ENCODE measurements at regions not wholly inside any gene's neighbourhood (a gene's known extent, or its start where the extent isn't known, plus 50 kb on each side); places are given as distances from the start of the nearest gene placed in this dataset.

DNA sequence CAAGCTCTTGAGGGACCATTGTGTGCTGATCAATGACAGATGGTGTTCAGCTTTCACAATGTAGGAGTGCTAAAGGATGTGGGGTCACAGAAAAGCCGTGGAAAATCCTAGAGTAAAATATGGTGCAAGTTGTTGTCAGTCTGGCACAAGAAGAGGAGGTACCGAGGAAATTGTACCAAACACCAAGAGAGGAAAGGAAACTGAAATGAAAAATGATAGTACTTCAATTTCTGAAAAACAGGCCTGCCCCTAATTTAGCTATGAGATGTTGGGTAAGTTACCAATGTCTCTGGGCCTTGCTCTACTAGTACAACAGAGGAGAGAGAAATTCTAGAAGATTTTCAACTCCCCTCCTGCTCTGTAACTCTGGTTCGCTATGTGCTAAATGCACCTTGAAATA lies 78.8 kb upstream of the PELI1 start:
- Histone ChIP-seq H3K4me1 (ENCODE audit: control insufficient read depth, insufficient read depth, low read length) (peaks cover 26% of the 10 kb centered on the region), H3K36me3 (ENCODE audit: control insufficient read depth, insufficient read depth, low read length, severe bottlenecking) (no peaks in the 10 kb centered on the region), H3K27me3 (replicated peaks; ENCODE audit: control insufficient read depth, insufficient read depth, low read length) (no peaks in the 10 kb centered on the region), H3K4me3 (ENCODE audit: low read length) (no peak overlapping the region), H3K9me3 (ENCODE audit: control insufficient read depth, low read length) (no peaks in the 10 kb centered on the region), H3K9ac (ENCODE audit: low read length) (no peak overlapping the region)
- no peak for DNase-seq (ENCODE audit: low read depth)

DNA sequence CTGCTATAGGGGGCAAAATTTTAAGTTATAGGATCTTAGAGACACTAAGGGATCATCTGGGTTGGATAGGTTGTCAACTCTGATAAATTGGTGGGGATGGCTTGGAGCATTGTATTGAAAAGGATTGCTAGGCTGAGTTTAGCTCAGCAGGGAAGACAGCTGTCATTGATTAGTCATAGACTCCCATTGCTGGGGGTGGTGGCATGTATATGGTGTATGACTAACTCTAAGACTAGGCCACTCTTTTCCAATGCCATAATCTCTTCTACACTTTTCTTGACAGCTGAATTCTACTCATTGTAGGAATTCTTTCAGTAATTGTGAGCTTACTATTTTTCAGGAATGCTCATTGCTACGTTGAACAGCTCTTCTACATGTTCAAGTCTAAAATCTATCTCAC lies 81.3 kb upstream of the PELI1 start:
- Histone ChIP-seq H3K4me1 (ENCODE audit: control insufficient read depth, insufficient read depth, low read length) (peaks cover 33% of the 10 kb centered on the region), H3K9me3 (ENCODE audit: control insufficient read depth, low read length) (no peaks in the 10 kb centered on the region)
- no peak for DNase-seq (ENCODE audit: low read depth)

GRCh38 chr2:64226611-64227010 lies 82.4 kb upstream of the PELI1 start:
- DNase-seq (ENCODE audit: low read depth): no peak

More for the DNA sequence above, 81.3 kb upstream of the PELI1 start:
- Histone ChIP-seq H3K36me3 (ENCODE audit: control insufficient read depth, insufficient read depth, low read length, severe bottlenecking) (no peaks in the 10 kb centered on the region), H3K9ac (ENCODE audit: low read length) (no peak overlapping the region), H3K4me3 (ENCODE audit: low read length) (no peak overlapping the region), H3K27me3 (replicated peaks; ENCODE audit: control insufficient read depth, insufficient read depth, low read length) (peaks cover under 1% of the 10 kb centered on the region)

GRCh38 chr2:64227603-64228125 lies 83.4 kb upstream of the PELI1 start:
- Histone ChIP-seq H3K27me3 (replicated peaks; ENCODE audit: control insufficient read depth, insufficient read depth, low read length) (peaks cover 8% of the 10 kb centered on the region), H3K4me1 (ENCODE audit: control insufficient read depth, insufficient read depth, low read length) (peaks cover 16% of the 10 kb centered on the region), H3K9me3 (ENCODE audit: control insufficient read depth, low read length) (no peaks in the 10 kb centered on the region), H3K4me3 (ENCODE audit: low read length) (peak overlapping the region; percentile 80), H3K9ac (ENCODE audit: low read length) (peak overlapping the region; percentile 67), H3K36me3 (ENCODE audit: control insufficient read depth, insufficient read depth, low read length, severe bottlenecking) (no peaks in the 10 kb centered on the region)
- no peak for DNase-seq (ENCODE audit: low read depth)

More at GRCh38 chr2:64226611-64227010, 82.4 kb upstream of the PELI1 start:
- H3K4me3 ChIP-seq (ENCODE audit: low read length): no peak overlapping the region
- H3K27me3 ChIP-seq (replicated peaks; ENCODE audit: control insufficient read depth, insufficient read depth, low read length): peaks cover 5% of the 10 kb centered on the region
- H3K9ac ChIP-seq (ENCODE audit: low read length): no peak overlapping the region
- peaks cover 26% of the 10 kb centered on the region for H3K4me1 ChIP-seq (ENCODE audit: control insufficient read depth, insufficient read depth, low read length)
- no peaks in the 10 kb centered on the region for H3K36me3 ChIP-seq (ENCODE audit: control insufficient read depth, insufficient read depth, low read length, severe bottlenecking)
- H3K9me3 ChIP-seq (ENCODE audit: control insufficient read depth, low read length): no peaks in the 10 kb centered on the region

- peaks cover 16% of the 10 kb centered on the region for H3K4me1 ChIP-seq (ENCODE audit: control insufficient read depth, insufficient read depth, low read length)
- DNase-seq (ENCODE audit: low read depth): peak; percentile 84
- peak overlapping the region; percentile 67 for H3K9ac ChIP-seq (ENCODE audit: low read length)
- H3K9me3 ChIP-seq (ENCODE audit: control insufficient read depth, low read length): no peaks in the 10 kb centered on the region
- H3K36me3 ChIP-seq (ENCODE audit: control insufficient read depth, insufficient read depth, low read length, severe bottlenecking): no peaks in the 10 kb centered on the region
- peak overlapping the region; percentile 80 for H3K4me3 ChIP-seq (ENCODE audit: low read length)
- H3K27me3 ChIP-seq (replicated peaks; ENCODE audit: control insufficient read depth, insufficient read depth, low read length): peaks cover 8% of the 10 kb centered on the region
Observed at GRCh38 chr2:64228126-64228678, 84.0 kb upstream of the PELI1 start.

GRCh38 chr2:64228918-64229317 lies 84.7 kb upstream of the PELI1 start:
- peak overlapping the region; percentile 67 for H3K9ac ChIP-seq (ENCODE audit: low read length)
- H3K9me3 ChIP-seq (ENCODE audit: control insufficient read depth, low read length): no peaks in the 10 kb centered on the region
- peaks cover 16% of the 10 kb centered on the region for H3K4me1 ChIP-seq (ENCODE audit: control insufficient read depth, insufficient read depth, low read length)
- no peaks in the 10 kb centered on the region for H3K36me3 ChIP-seq (ENCODE audit: control insufficient read depth, insufficient read depth, low read length, severe bottlenecking)
- DNase-seq (ENCODE audit: low read depth): no peak
- H3K27me3 ChIP-seq (replicated peaks; ENCODE audit: control insufficient read depth, insufficient read depth, low read length): peaks cover 8% of the 10 kb centered on the region
- H3K4me3 ChIP-seq (ENCODE audit: low read length): peak overlapping the region; percentile 80

- H3K27me3 ChIP-seq (replicated peaks; ENCODE audit: control insufficient read depth, insufficient read depth, low read length): peaks cover 8% of the 10 kb centered on the region
- H3K4me1 ChIP-seq (ENCODE audit: control insufficient read depth, insufficient read depth, low read length): peaks cover 16% of the 10 kb centered on the region
- H3K9ac ChIP-seq (ENCODE audit: low read length): no peak overlapping the region
- no peaks in the 10 kb centered on the region for H3K9me3 ChIP-seq (ENCODE audit: control insufficient read depth, low read length)
- DNase-seq (ENCODE audit: low read depth): no peak
- no peak overlapping the region for H3K4me3 ChIP-seq (ENCODE audit: low read length)
- H3K36me3 ChIP-seq (ENCODE audit: control insufficient read depth, insufficient read depth, low read length, severe bottlenecking): no peaks in the 10 kb centered on the region
Observed at GRCh38 chr2:64230540-64230939, 86.3 kb upstream of the PELI1 start.

GRCh38 chr2:64232266-64232665 lies 88.0 kb upstream of the PELI1 start:
- Histone ChIP-seq H3K4me1 (ENCODE audit: control insufficient read depth, insufficient read depth, low read length) (peaks cover 12% of the 10 kb centered on the region), H3K9ac (ENCODE audit: low read length) (no peak overlapping the region), H3K36me3 (ENCODE audit: control insufficient read depth, insufficient read depth, low read length, severe bottlenecking) (no peaks in the 10 kb centered on the region), H3K9me3 (ENCODE audit: control insufficient read depth, low read length) (no peaks in the 10 kb centered on the region), H3K4me3 (ENCODE audit: low read length) (no peak overlapping the region), H3K27me3 (replicated peaks; ENCODE audit: control insufficient read depth, insufficient read depth, low read length) (peaks cover 8% of the 10 kb centered on the region)
- no peak for DNase-seq (ENCODE audit: low read depth)

- peaks cover 8% of the 10 kb centered on the region for H3K27me3 ChIP-seq (replicated peaks; ENCODE audit: control insufficient read depth, insufficient read depth, low read length)
- H3K4me1 ChIP-seq (ENCODE audit: control insufficient read depth, insufficient read depth, low read length): peaks cover 5% of the 10 kb centered on the region
- no peak for DNase-seq (ENCODE audit: low read depth)
- H3K36me3 ChIP-seq (ENCODE audit: control insufficient read depth, insufficient read depth, low read length, severe bottlenecking): no peaks in the 10 kb centered on the region
- H3K9me3 ChIP-seq (ENCODE audit: control insufficient read depth, low read length): no peaks in the 10 kb centered on the region
- H3K9ac ChIP-seq (ENCODE audit: low read length): no peak overlapping the region
- no peak overlapping the region for H3K4me3 ChIP-seq (ENCODE audit: low read length)
Observed at GRCh38 chr2:64233376-64233922, 89.2 kb upstream of the PELI1 start.

DNA sequence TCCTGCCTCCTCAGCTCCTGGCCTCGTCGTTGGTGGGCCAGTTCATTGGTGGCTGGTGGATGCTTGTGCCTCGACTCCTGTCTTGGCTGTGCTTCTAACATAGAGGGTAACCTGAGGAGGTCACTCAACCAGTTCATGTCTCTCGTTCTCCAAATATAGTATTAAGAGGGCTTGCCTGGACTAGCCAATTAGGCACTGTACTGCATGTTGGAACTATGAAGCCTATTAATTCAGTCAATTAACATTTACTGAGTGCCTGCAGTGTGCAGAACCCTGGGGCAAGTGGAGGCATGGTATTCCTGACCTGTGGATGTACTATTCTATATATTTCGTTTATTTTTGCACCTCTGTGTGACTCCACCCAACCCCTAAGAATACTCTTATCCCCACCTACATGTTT lies 89.9 kb upstream of the PELI1 start:
- Histone ChIP-seq H3K4me3 (ENCODE audit: low read length) (no peak overlapping the region), H3K9ac (ENCODE audit: low read length) (no peak overlapping the region), H3K36me3 (ENCODE audit: control insufficient read depth, insufficient read depth, low read length, severe bottlenecking) (no peaks in the 10 kb centered on the region), H3K9me3 (ENCODE audit: control insufficient read depth, low read length) (no peaks in the 10 kb centered on the region), H3K27me3 (replicated peaks; ENCODE audit: control insufficient read depth, insufficient read depth, low read length) (peaks cover 8% of the 10 kb centered on the region), H3K4me1 (ENCODE audit: control insufficient read depth, insufficient read depth, low read length) (no peaks in the 10 kb centered on the region)
- DNase-seq (ENCODE audit: low read depth): no peak

DNA sequence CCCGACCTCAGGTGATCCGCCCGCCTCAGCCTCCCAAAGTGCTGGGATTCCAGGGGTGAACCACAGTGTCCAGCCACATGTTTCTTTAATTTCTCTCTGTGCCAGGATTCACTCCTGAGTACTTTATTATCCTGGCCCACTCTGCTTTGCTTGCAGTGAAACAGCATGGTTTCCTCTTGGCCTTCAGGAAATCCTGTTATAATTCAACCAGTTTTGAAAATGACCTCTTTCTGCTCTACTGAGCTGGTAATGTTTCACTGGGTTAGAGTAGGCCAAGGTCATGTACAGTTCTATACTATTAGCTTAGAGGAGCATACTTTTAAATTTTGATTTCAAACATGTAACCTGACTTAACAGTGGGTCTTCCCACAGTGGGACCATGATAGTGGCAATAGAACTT lies 90.6 kb upstream of the PELI1 start:
- peaks cover 8% of the 10 kb centered on the region for H3K27me3 ChIP-seq (replicated peaks; ENCODE audit: control insufficient read depth, insufficient read depth, low read length)
- H3K4me1 ChIP-seq (ENCODE audit: control insufficient read depth, insufficient read depth, low read length): no peaks in the 10 kb centered on the region
- DNase-seq (ENCODE audit: low read depth): no peak
- H3K9ac ChIP-seq (ENCODE audit: low read length): no peak overlapping the region
- H3K36me3 ChIP-seq (ENCODE audit: control insufficient read depth, insufficient read depth, low read length, severe bottlenecking): no peaks in the 10 kb centered on the region
- no peak overlapping the region for H3K4me3 ChIP-seq (ENCODE audit: low read length)
- H3K9me3 ChIP-seq (ENCODE audit: control insufficient read depth, low read length): no peaks in the 10 kb centered on the region

GRCh38 chr2:64237266-64237665 lies 93.0 kb upstream of the PELI1 start:
- Histone ChIP-seq H3K27me3 (replicated peaks; ENCODE audit: control insufficient read depth, insufficient read depth, low read length) (no peaks in the 10 kb centered on the region), H3K36me3 (ENCODE audit: control insufficient read depth, insufficient read depth, low read length, severe bottlenecking) (no peaks in the 10 kb centered on the region), H3K4me1 (ENCODE audit: control insufficient read depth, insufficient read depth, low read length) (no peaks in the 10 kb centered on the region), H3K9ac (ENCODE audit: low read length) (no peak overlapping the region), H3K9me3 (ENCODE audit: control insufficient read depth, low read length) (no peaks in the 10 kb centered on the region), H3K4me3 (ENCODE audit: low read length) (no peak overlapping the region)
- DNase-seq (ENCODE audit: low read depth): no peak
